ENCODE measurements at regions not wholly inside any gene's neighbourhood (a gene's known extent, or its start where the extent isn't known, plus 50 kb on each side); places are given as distances from the start of the nearest gene placed in this dataset.

DNA sequence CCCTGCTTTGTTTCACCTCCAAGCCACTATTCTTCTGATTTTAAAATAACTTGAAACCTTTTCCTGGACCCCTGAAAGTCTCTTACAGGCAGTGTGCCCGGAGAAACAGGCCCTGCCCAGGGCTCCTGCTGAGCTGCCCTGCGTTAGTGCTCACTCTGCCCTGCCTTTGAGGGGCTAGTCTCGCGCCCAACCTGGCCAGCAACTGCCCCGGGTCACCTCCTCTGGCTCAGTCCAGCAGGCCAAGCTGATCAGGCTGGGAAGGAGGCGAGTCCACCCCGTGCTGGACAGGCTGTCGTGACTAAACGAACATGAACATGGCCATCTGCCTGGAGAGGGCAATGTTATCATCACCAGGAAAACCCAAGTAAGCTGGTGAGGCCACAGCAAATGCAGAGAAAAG, 245.4 kb downstream of the ANKRD60 start (continued):
- no peak for TF ChIP-seq NFIC (IDR thresholded peaks at IDR 0.05; ENCODE audit: low read depth, low read length)

DNA sequence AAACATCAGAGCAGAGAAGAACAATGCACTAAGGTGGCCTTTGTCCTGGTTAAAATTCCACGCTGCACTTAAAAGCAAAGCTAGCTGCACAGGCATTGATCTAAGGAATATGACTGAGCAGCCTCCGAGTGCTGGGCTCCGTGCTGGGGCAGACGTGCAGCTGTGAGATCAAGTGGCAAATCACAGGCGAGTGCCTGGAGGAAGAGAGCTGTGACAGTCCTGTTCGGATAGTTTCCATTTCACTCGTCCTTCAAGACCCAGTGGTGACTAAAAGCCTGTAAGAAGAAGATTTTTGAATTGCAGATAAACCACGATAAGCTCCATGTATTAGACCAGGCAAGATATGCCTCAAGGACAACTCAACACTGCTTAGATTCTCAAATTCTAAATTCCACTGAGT, 247.9 kb downstream of the ANKRD60 start:
- Histone ChIP-seq H3K4me2 (ENCODE audit: control insufficient read depth, insufficient read depth) (no peak overlapping the region), H3K4me1 (ENCODE audit: control insufficient read depth, insufficient read depth, low read length) (no peaks in the 10 kb centered on the region), H3K27ac (ENCODE audit: control insufficient read depth, insufficient read depth) (no peak overlapping the region), H4K20me1 (ENCODE audit: control insufficient read depth, insufficient read depth) (no peaks in the 10 kb centered on the region), H3K9ac (ENCODE audit: control insufficient read depth, insufficient read depth, low read length) (no peak overlapping the region), H3K79me2 (ENCODE audit: control insufficient read depth, insufficient read depth, low read length) (no peaks in the 10 kb centered on the region), H3K9me3 (replicated peaks; ENCODE audit: control insufficient read depth, insufficient read depth, low read length) (no peaks in the 10 kb centered on the region), H2AFZ (ENCODE audit: control insufficient read depth, low read depth, low read length) (no peak overlapping the region), H3K36me3 (ENCODE audit: control insufficient read depth in 2 of 2, insufficient read depth in 2 of 2, low read length in 1 of 2) (no peaks in the 10 kb centered on the region), H3K4me3 (no peak overlapping the region), H3K27me3 (replicated peaks in 1 of 2; ENCODE audit: control insufficient read depth in 2 of 2, insufficient read depth in 2 of 2, low read length in 1 of 2) (no peaks in the 10 kb centered on the region; a peak in 1 of 4 replicates)
- RAD21 ChIA-PET (ENCODE audit: unreplicated experiment): no interaction called here
- BruUV-seq (replicated peaks): no TSS peak
- CTCF ChIA-PET: no interaction called here
- SMC1A ChIA-PET (ENCODE audit: uncharacterized antibody, unreplicated experiment): no interaction called here
- ATAC-seq: no peak
- DNase-seq (ENCODE audit: low read depth, low spot score): no peak
- WGBS (ENCODE audit: insufficient coverage, insufficient replicate concordance, low lambda C conversion rate, missing lambda C conversion rate): under 1% methylated on average over 8 of the region's 8 CpGs
- FAIRE-seq: no peak
- POLR2A ChIA-PET: no interaction called here
- TF ChIP-seq WRNIP1 (IDR thresholded peaks at IDR 0.05; ENCODE audit: borderline replicate concordance, low read depth, low read length) (no peak), RBBP5 (conservative IDR thresholded peaks at IDR 0.05) (no peak), POLR2A (IDR thresholded peaks at IDR 0.05; ENCODE audit: low read depth, low read length) (no peak), RUNX3 (IDR thresholded peaks at IDR 0.05; ENCODE audit: low read length) (no peak), SMARCA5 (IDR thresholded peaks at IDR 0.05) (no peak), FOS (IDR thresholded peaks at IDR 0.05; ENCODE audit: borderline replicate concordance, extremely low read depth, insufficient read length) (no peak)
- intact Hi-C loops (cut with micrococcal nuclease; ENCODE audit: unreplicated experiment): no loop called here
- in situ Hi-C loops (cut with MboI): no loop called here

DNA sequence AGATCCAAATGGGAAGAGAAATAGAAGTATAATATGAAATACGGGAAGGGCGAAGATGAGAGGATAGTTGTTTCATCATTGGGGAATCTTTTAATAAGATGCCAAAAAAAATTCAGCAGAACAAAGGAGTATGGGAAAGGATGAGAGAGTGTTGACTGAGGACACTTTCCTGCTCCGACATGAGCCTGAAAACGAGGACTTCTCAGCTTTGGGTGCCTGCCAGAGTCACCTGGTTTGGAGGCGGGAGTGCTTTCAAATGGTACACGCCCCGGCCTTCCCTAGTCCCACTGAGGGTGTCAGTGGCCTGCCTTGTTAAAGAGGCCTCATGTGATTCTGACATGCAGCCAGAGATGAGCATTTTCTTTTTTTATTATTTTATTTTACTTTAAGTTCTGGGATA, 250.9 kb downstream of the ANKRD60 start:
- H3K27me3 ChIP-seq (replicated peaks in 1 of 2; ENCODE audit: control insufficient read depth in 2 of 2, insufficient read depth in 2 of 2, low read length in 1 of 2): no peaks in the 10 kb centered on the region; a peak in 1 of 4 replicates
- FAIRE-seq: no peak
- POLR2A ChIA-PET: no interaction called here
- H3K9ac ChIP-seq (ENCODE audit: control insufficient read depth, insufficient read depth, low read length): no peak overlapping the region
- SMC1A ChIA-PET (ENCODE audit: uncharacterized antibody, unreplicated experiment): no interaction called here
- intact Hi-C loops (cut with micrococcal nuclease; ENCODE audit: unreplicated experiment) (no loop called here), in situ Hi-C loops (cut with MboI) (no loop called here)
- CTCF ChIA-PET: no interaction called here
- H3K4me2 ChIP-seq (ENCODE audit: control insufficient read depth, insufficient read depth): no peak overlapping the region
- RAD21 ChIA-PET (ENCODE audit: unreplicated experiment): no interaction called here
- no peaks in the 10 kb centered on the region for H4K20me1 ChIP-seq (ENCODE audit: control insufficient read depth, insufficient read depth)
- no peak for DNase-seq (ENCODE audit: low read depth, low spot score)
- no TSS peak for BruUV-seq (replicated peaks)
- no peak overlapping the region for H3K4me3 ChIP-seq
- H3K4me1 ChIP-seq (ENCODE audit: control insufficient read depth, insufficient read depth, low read length): no peaks in the 10 kb centered on the region
- no peak overlapping the region for H3K27ac ChIP-seq (ENCODE audit: control insufficient read depth, insufficient read depth)
- 37% methylated on average over 7 of the region's 7 CpGs for WGBS (ENCODE audit: insufficient coverage, insufficient replicate concordance, low lambda C conversion rate, missing lambda C conversion rate)
- ATAC-seq: no peak
- H3K36me3 ChIP-seq (ENCODE audit: control insufficient read depth in 2 of 2, insufficient read depth in 2 of 2, low read length in 1 of 2): no peaks in the 10 kb centered on the region
- H3K9me3 ChIP-seq (replicated peaks; ENCODE audit: control insufficient read depth, insufficient read depth, low read length): no peaks in the 10 kb centered on the region
- H3K79me2 ChIP-seq (ENCODE audit: control insufficient read depth, insufficient read depth, low read length): no peaks in the 10 kb centered on the region
- no peak overlapping the region for H2AFZ ChIP-seq (ENCODE audit: control insufficient read depth, low read depth, low read length)
- TF ChIP-seq NR2F1 (conservative IDR thresholded peaks at IDR 0.05): no peak
- no peak for TF ChIP-seq CHD4 (IDR thresholded peaks at IDR 0.05)
- TF ChIP-seq TCF12 (IDR thresholded peaks at IDR 0.05; ENCODE audit: low read depth, low read length): no peak
- TF ChIP-seq KAT2A (conservative IDR thresholded peaks at IDR 0.05; ENCODE audit: control insufficient read depth, low read depth, low read length): no peak
- TF ChIP-seq SREBF2 (IDR thresholded peaks at IDR 0.05; ENCODE audit: low read length): no peak
- no peak for TF ChIP-seq GATAD2B (conservative IDR thresholded peaks at IDR 0.05; ENCODE audit: low read depth)
- TF ChIP-seq ZNF622 (IDR thresholded peaks at IDR 0.05): no peak
- TF ChIP-seq ZZZ3 (IDR thresholded peaks at IDR 0.05; ENCODE audit: control insufficient read depth, insufficient read length, low read depth): no peak
- no peak for TF ChIP-seq ATF7 (IDR thresholded peaks at IDR 0.05; ENCODE audit: low read depth)
- TF ChIP-seq FOS (IDR thresholded peaks at IDR 0.05; ENCODE audit: borderline replicate concordance, extremely low read depth, insufficient read length): no peak
- TF ChIP-seq CEBPB (IDR thresholded peaks at IDR 0.05; ENCODE audit: borderline replicate concordance in 1 of 2, low read depth in 2 of 2, low read length in 2 of 2): no peak
- no peak for TF ChIP-seq SIN3A (IDR thresholded peaks at IDR 0.05; ENCODE audit: low read depth, low read length)
- TF ChIP-seq, protein P1, sequence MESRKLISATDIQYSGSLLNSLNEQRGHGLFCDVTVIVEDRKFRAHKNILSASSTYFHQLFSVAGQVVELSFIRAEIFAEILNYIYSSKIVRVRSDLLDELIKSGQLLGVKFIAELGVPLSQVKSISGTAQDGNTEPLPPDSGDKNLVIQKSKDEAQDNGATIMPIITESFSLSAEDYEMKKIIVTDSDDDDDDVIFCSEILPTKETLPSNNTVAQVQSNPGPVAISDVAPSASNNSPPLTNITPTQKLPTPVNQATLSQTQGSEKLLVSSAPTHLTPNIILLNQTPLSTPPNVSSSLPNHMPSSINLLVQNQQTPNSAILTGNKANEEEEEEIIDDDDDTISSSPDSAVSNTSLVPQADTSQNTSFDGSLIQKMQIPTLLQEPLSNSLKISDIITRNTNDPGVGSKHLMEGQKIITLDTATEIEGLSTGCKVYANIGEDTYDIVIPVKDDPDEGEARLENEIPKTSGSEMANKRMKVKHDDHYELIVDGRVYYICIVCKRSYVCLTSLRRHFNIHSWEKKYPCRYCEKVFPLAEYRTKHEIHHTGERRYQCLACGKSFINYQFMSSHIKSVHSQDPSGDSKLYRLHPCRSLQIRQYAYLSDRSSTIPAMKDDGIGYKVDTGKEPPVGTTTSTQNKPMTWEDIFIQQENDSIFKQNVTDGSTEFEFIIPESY (IDR thresholded peaks at IDR 0.05): no peak
- TF ChIP-seq ZBED1 (IDR thresholded peaks at IDR 0.05; ENCODE audit: borderline replicate concordance): no peak
- no peak for TF ChIP-seq POLR2AphosphoS2 (IDR thresholded peaks at IDR 0.05; ENCODE audit: low read depth, low read length)

Measured in GM12878 (cell line).